22Rv1 (cell line): ENCODE measurements at regions not wholly inside any gene's neighbourhood (a gene's known extent, or its start where the extent isn't known, plus 50 kb on each side); places are given as distances from the start of the nearest gene placed in this dataset.

Experiments used
- H3K27ac ChIP-seq: fragments of 450-650 bp; 2 replicates; pipeline ENCODE4 v1.5.1; 2017
- CTCF ChIP-seq: fragments of 450-650 bp; IDR thresholded peaks from 2 replicates; pipeline ENCODE4 v1.5.1; 2017; ENCODE audit warnings: mild to moderate bottlenecking
- ZFX ChIP-seq: fragments of 450-650 bp; IDR thresholded peaks from 2 replicates; pipeline ENCODE4 v1.6.1; 2017; ENCODE audit warnings: antibody characterized with exemption, borderline replicate concordance

DNA sequence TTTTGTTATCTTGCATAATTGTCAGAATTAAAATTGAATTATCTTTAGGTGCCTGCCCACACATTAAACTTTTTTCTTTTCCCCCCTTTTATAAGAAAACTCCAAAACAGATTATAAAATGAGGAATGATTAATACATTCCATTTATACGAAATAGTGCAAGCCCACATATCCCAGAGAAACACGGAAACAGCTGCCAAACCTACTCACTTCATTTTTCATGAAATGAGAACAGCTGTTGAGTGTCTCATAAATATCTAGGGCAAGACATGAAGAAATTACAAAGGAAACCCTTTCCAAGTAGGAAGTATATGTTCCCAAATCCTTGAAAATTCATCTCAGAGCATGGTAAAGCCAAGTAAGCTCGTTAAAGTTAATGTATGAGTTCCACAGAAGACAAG is 459.4 kb upstream of the NMUR2 start:
- TF ChIP-seq CTCF (no peak), ZFX (no peak)
- H3K27ac ChIP-seq, result no peak overlapping the region

DNA sequence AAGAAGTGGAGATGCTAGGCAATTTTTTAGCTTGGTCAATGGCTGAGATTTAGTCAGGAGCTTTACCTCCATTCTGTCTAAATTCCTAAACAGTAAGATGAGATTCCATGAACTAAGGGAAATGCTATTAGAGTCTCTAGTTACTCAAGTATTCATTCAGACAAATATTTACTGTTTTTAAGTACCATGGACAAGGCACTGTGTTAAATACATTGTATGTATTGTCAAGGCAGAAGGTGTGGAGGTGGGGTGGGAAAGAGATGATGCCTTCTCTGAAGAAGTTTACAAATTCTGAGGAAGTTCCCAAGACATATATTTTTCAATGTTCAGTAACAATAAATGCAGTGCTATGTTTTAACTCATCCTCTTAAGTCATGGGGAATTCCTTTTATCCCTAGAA is 459.9 kb upstream of the NMUR2 start:
- no peak overlapping the region for H3K27ac ChIP-seq
- no peak for TF ChIP-seq CTCF
- no peak for TF ChIP-seq ZFX

DNA sequence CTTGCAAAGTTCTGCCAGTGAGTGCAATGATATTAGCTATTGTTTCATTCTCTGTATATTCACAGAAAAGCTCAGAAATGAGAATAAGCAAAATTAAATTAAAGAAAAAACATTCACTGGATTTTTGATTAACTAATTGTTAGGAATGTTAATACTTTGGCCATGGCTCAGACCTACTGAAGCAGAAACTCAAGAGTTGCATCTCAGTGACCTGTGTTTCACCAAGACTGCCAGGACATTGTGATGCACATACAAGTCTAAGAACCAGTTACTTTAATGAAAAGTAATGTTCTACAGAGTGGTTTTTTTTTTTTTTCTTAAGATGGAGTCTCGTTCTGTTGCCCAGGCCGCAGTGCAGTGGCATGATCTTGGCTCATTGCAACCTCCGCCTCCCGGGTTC is 464.9 kb upstream of the NMUR2 start:
- no peak overlapping the region for H3K27ac ChIP-seq
- TF ChIP-seq ZFX (no peak), CTCF (no peak)

DNA sequence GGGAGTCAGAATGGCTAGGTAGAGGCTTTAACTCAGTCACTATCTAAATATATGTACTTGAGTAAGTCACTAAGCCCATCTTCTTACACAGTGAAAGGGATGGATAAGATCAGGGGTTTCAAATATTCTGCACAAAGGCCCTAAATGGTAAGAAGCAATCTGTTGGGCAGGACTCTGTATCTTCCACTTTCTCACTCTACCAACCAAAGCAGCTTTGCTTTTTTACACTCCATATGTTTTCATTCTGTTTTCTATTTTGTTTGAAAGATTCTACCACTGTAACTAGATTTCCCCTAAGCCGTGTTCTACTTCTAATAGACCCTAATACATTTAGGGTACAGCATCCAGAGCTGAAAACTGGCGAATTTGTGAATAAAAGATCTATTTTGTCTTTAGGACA is 477.5 kb upstream of the NMUR2 start:
- H3K27ac ChIP-seq, result no peak overlapping the region
- no peak for TF ChIP-seq ZFX
- TF ChIP-seq CTCF, result no peak

GRCh38 chr5:152883066-152883775 is 478.1 kb upstream of the NMUR2 start:
- no peak overlapping the region for H3K27ac ChIP-seq
- TF ChIP-seq ZFX (no peak), CTCF (no peak)

DNA sequence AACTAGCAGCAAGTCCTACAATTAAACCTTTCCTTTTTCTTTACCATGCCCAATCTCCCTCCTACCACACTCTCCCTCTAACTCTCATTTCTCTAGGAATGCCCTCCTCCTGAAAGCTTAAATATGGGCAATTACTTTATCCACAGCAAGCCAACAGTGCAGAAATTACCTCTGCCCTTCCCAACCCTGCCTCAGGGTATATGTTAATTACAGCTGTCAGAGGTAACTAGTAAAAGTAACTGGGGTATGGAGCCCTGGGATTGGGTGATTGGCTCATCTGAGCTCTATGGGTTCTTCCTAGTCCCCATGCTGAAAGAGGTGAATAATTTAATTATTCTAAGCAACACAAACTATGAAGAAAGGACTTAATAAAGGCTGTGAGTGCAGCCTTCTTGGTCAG is 478.9 kb upstream of the NMUR2 start:
- no peak overlapping the region for H3K27ac ChIP-seq
- no peak for TF ChIP-seq ZFX
- TF ChIP-seq CTCF, result no peak

DNA sequence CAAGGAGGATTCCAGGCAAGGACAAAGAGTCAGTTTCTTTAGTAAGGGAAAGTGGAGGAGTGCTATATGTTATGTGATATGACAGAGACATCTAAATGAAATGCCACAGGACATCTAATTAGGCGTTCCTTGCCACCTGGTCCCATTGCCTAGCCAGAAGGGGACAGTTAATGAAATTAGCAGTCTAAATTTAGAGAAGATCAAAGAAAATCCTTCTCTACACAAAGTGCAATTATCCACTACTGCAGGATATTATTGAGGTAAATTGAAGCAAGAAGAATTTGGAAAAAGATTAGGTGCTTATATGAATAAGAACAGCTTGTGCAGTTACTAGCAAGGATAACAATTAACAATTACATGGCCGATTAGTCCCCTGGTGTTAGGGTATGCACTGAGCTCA is 495.3 kb upstream of the NMUR2 start:
- TF ChIP-seq ZFX (no peak), CTCF (no peak)
- no peak overlapping the region for H3K27ac ChIP-seq
